ENCODE measurements at regions not wholly inside any gene's neighbourhood (a gene's known extent, or its start where the extent isn't known, plus 50 kb on each side); places are given as distances from the start of the nearest gene placed in this dataset.
"Not testable (repeated sequence)": the region's sequence is repeated elsewhere in the genome, so short reads cannot be mapped to it uniquely, and the experiment has no call there.

- RAD21 ChIA-PET (ENCODE audit: unreplicated experiment); H3K36me3 ChIP-seq (ENCODE audit: control insufficient read depth in 2 of 2, insufficient read depth in 2 of 2, low read length in 1 of 2); DNase-seq (ENCODE audit: low read depth, low spot score); H4K20me1 ChIP-seq (ENCODE audit: control insufficient read depth, insufficient read depth); POLR2A ChIA-PET; ATAC-seq; SMC1A ChIA-PET (ENCODE audit: uncharacterized antibody, unreplicated experiment); H3K4me3 ChIP-seq; H3K9ac ChIP-seq (ENCODE audit: control insufficient read depth, insufficient read depth, low read length); H3K9me3 ChIP-seq (replicated peaks; ENCODE audit: control insufficient read depth, insufficient read depth, low read length); H3K79me2 ChIP-seq (ENCODE audit: control insufficient read depth, insufficient read depth, low read length); in situ Hi-C loops (cut with MboI); H2AFZ ChIP-seq (ENCODE audit: control insufficient read depth, low read depth, low read length); H3K27ac ChIP-seq (ENCODE audit: control insufficient read depth, insufficient read depth); H3K4me2 ChIP-seq (ENCODE audit: control insufficient read depth, insufficient read depth); H3K27me3 ChIP-seq (replicated peaks in 1 of 2; ENCODE audit: control insufficient read depth in 2 of 2, insufficient read depth in 2 of 2, low read length in 1 of 2); intact Hi-C loops (cut with micrococcal nuclease; ENCODE audit: unreplicated experiment); FAIRE-seq; H3K4me1 ChIP-seq (ENCODE audit: control insufficient read depth, insufficient read depth, low read length); BruUV-seq (replicated peaks): not testable (repeated sequence)
- CTCF ChIA-PET: interaction anchor here (1.2 kb wide), 1 partner anchor 261 kb away, joined by 3 read pairs; no protein-coding TSS in a partner anchor
- peak; percentile 34; the same call in 1 of the 3 replicates for TF ChIP-seq POU2F2 (IDR thresholded peaks at IDR 0.05; ENCODE audit: borderline replicate concordance, low read depth, low read length)
- peak; percentile 74; the same call in 1 of the 2 replicates for TF ChIP-seq PAX5 (IDR thresholded peaks at IDR 0.05; ENCODE audit: borderline replicate concordance, low read depth, low read length)
- peak; percentile 59; the same call in 1 of the 2 replicates for TF ChIP-seq MEF2A (IDR thresholded peaks at IDR 0.05; ENCODE audit: insufficient read depth, low read depth, low read length)
- TF ChIP-seq EGR1 (IDR thresholded peaks at IDR 0.05; ENCODE audit: borderline replicate concordance in 1 of 2, low read depth in 2 of 2, low read length in 2 of 2): 0 out of 3 replicates have a peak, but pooled peaks of 1 of the 2 experiments have one; percentile 17
- 49% methylated on average over 4 of the region's 4 CpGs for WGBS (ENCODE audit: insufficient coverage, insufficient replicate concordance, low lambda C conversion rate, missing lambda C conversion rate)
These were observed 151.9 kb upstream of the PABPC3 start for GRCh38 chr13:24944073-24944472.

GRCh38 chr13:24948977-24949376 lies 147.0 kb upstream of the PABPC3 start:
- POLR2A ChIA-PET; H4K20me1 ChIP-seq (ENCODE audit: control insufficient read depth, insufficient read depth); H3K27ac ChIP-seq (ENCODE audit: control insufficient read depth, insufficient read depth); H3K4me3 ChIP-seq; H3K27me3 ChIP-seq (replicated peaks in 1 of 2; ENCODE audit: control insufficient read depth in 2 of 2, insufficient read depth in 2 of 2, low read length in 1 of 2); H3K9ac ChIP-seq (ENCODE audit: control insufficient read depth, insufficient read depth, low read length); H3K9me3 ChIP-seq (replicated peaks; ENCODE audit: control insufficient read depth, insufficient read depth, low read length); H3K4me1 ChIP-seq (ENCODE audit: control insufficient read depth, insufficient read depth, low read length); RAD21 ChIA-PET (ENCODE audit: unreplicated experiment); FAIRE-seq; H3K36me3 ChIP-seq (ENCODE audit: control insufficient read depth in 2 of 2, insufficient read depth in 2 of 2, low read length in 1 of 2); BruUV-seq (replicated peaks); DNase-seq (ENCODE audit: low read depth, low spot score); intact Hi-C loops (cut with micrococcal nuclease; ENCODE audit: unreplicated experiment); CTCF ChIA-PET; H3K79me2 ChIP-seq (ENCODE audit: control insufficient read depth, insufficient read depth, low read length); ATAC-seq; in situ Hi-C loops (cut with MboI): not testable (repeated sequence)
- peak; percentile 32; the same call in 1 of the 2 replicates for TF ChIP-seq FOXM1 (IDR thresholded peaks at IDR 0.05; ENCODE audit: low read depth, low read length)
- 0 out of 2 replicates have a peak, but pooled peaks have one; percentile 37 for TF ChIP-seq NFIC (IDR thresholded peaks at IDR 0.05; ENCODE audit: low read depth, low read length)
- TF ChIP-seq MEF2A (IDR thresholded peaks at IDR 0.05; ENCODE audit: insufficient read depth, low read depth, low read length): 0 out of 2 replicates have a peak, but pooled peaks have one; percentile 55
- TF ChIP-seq EED (IDR thresholded peaks at IDR 0.05; ENCODE audit: low read depth): 0 out of 2 replicates have a peak, but pooled peaks have one; percentile 28
- 21% methylated on average over 2 of the region's 2 CpGs for WGBS (ENCODE audit: insufficient coverage, insufficient replicate concordance, low lambda C conversion rate, missing lambda C conversion rate)
- Histone ChIP-seq H2AFZ (ENCODE audit: control insufficient read depth, low read depth, low read length) (0 out of 2 replicates have a peak overlapping the region, but pooled peaks have one; percentile 17), H3K4me2 (ENCODE audit: control insufficient read depth, insufficient read depth) (peak overlapping the region; percentile 48)
- SMC1A ChIA-PET (ENCODE audit: uncharacterized antibody, unreplicated experiment): interaction anchor here (0.9 kb wide), 1 partner anchor 200 kb away, joined by 3 read pairs; no protein-coding TSS in a partner anchor

GRCh38 chr13:24950611-24951010 lies 145.3 kb upstream of the PABPC3 start:
- not testable (repeated sequence) for DNase-seq (ENCODE audit: low read depth, low spot score); FAIRE-seq; ATAC-seq

More at GRCh38 chr13:24950611-24951010, 145.3 kb upstream of the PABPC3 start:
- POLR2A ChIA-PET; H2AFZ ChIP-seq (ENCODE audit: control insufficient read depth, low read depth, low read length); H3K36me3 ChIP-seq (ENCODE audit: control insufficient read depth in 2 of 2, insufficient read depth in 2 of 2, low read length in 1 of 2); H4K20me1 ChIP-seq (ENCODE audit: control insufficient read depth, insufficient read depth); H3K9ac ChIP-seq (ENCODE audit: control insufficient read depth, insufficient read depth, low read length); H3K9me3 ChIP-seq (replicated peaks; ENCODE audit: control insufficient read depth, insufficient read depth, low read length); intact Hi-C loops (cut with micrococcal nuclease; ENCODE audit: unreplicated experiment); H3K4me1 ChIP-seq (ENCODE audit: control insufficient read depth, insufficient read depth, low read length); H3K4me2 ChIP-seq (ENCODE audit: control insufficient read depth, insufficient read depth); H3K27ac ChIP-seq (ENCODE audit: control insufficient read depth, insufficient read depth); H3K4me3 ChIP-seq; BruUV-seq (replicated peaks); RAD21 ChIA-PET (ENCODE audit: unreplicated experiment); H3K79me2 ChIP-seq (ENCODE audit: control insufficient read depth, insufficient read depth, low read length); H3K27me3 ChIP-seq (replicated peaks in 1 of 2; ENCODE audit: control insufficient read depth in 2 of 2, insufficient read depth in 2 of 2, low read length in 1 of 2); CTCF ChIA-PET: not testable (repeated sequence)
- SMC1A ChIA-PET (ENCODE audit: uncharacterized antibody, unreplicated experiment): interaction anchor here (0.9 kb wide), 1 partner anchor 31 kb away, joined by 3 read pairs; no protein-coding TSS in a partner anchor
- in situ Hi-C loops (cut with MboI): loop anchor here (5.0 kb wide), 1 partner anchor 353 kb away; no protein-coding TSS in a partner anchor
